Calu3 (cell line): ENCODE measurements at regions not wholly inside any gene's neighbourhood (a gene's known extent, or its start where the extent isn't known, plus 50 kb on each side); places are given as distances from the start of the nearest gene placed in this dataset.

ENCODE experiments used
- BruUV-seq: library from RNA; stranded (reverse); fragments of 400-500 nt; replicated peaks from 2 replicates; lab custom pipeline; 2021; lab: Mats Ljungman, UMichigan
- CTCF ChIA-PET: fragments of 300-600 bp; sonication (Branson Sonifier 250); formaldehyde crosslinking; loops from one replicate; lab custom pipeline; 2022; ENCODE audit warnings: antibody characterized with exemption; lab: Charles Lee
- DNase-seq: peaks from one replicate; pipeline ENCODE4 v3.0.0; 2022
- H3K27ac Mint-ChIP-seq: one replicate; pipeline ENCODE4 v1.8.0; 2022; ENCODE audit warnings: mixed read lengths; ENCODE audit not compliant: unreplicated experiment
- H3K27me3 Mint-ChIP-seq: one replicate; pipeline ENCODE4 v1.8.0; 2022; ENCODE audit warnings: mixed read lengths; ENCODE audit not compliant: unreplicated experiment
- H3K36me3 Mint-ChIP-seq: one replicate; pipeline ENCODE4 v1.8.0; 2022; ENCODE audit warnings: mild to moderate bottlenecking, moderate library complexity, mixed read lengths; ENCODE audit not compliant: insufficient read depth, unreplicated experiment
- H3K4me1 Mint-ChIP-seq: one replicate; pipeline ENCODE4 v1.8.0; 2022; ENCODE audit warnings: mild to moderate bottlenecking, low read depth, mixed read lengths; ENCODE audit not compliant: unreplicated experiment
- H3K4me3 Mint-ChIP-seq: one replicate; pipeline ENCODE4 v1.8.0; 2022; ENCODE audit warnings: mild to moderate bottlenecking, low read depth, moderate library complexity, mixed read lengths; ENCODE audit not compliant: unreplicated experiment
- H3K9me3 Mint-ChIP-seq: one replicate; pipeline ENCODE4 v1.8.0; 2022; ENCODE audit warnings: low read depth, mixed read lengths; ENCODE audit not compliant: unreplicated experiment
- CTCF ChIP-seq: fragments of 200-600 bp; IDR thresholded peaks from one replicate; pipeline ENCODE4 v1.8.0; 2022; ENCODE audit warnings: antibody characterized with exemption; ENCODE audit not compliant: unreplicated experiment
- intact Hi-C: fragments of 100-400 bp; cut with micrococcal nuclease; formaldehyde crosslinking; loops from one replicate; pipeline ENCODE4 v1.10.0; 2022; ENCODE audit not compliant: unreplicated experiment

- no peaks in the 10 kb centered on the region for H3K4me1 Mint-ChIP-seq
- H3K4me3 Mint-ChIP-seq = no peak overlapping the region
- H3K36me3 Mint-ChIP-seq = no peaks in the 10 kb centered on the region
- BruUV-seq = no TSS peak
- CTCF ChIA-PET = no interaction called here
- H3K27ac Mint-ChIP-seq = no peak overlapping the region
- peaks cover 71% of the 10 kb centered on the region for H3K27me3 Mint-ChIP-seq
- DNase-seq = no peak
- H3K9me3 Mint-ChIP-seq = no peaks in the 10 kb centered on the region
- TF ChIP-seq CTCF = no peak
- intact Hi-C loops = no loop called here
Measured at GRCh38 chr5:38724301-38725030, 121.3 kb upstream of the OSMR start.

DNA sequence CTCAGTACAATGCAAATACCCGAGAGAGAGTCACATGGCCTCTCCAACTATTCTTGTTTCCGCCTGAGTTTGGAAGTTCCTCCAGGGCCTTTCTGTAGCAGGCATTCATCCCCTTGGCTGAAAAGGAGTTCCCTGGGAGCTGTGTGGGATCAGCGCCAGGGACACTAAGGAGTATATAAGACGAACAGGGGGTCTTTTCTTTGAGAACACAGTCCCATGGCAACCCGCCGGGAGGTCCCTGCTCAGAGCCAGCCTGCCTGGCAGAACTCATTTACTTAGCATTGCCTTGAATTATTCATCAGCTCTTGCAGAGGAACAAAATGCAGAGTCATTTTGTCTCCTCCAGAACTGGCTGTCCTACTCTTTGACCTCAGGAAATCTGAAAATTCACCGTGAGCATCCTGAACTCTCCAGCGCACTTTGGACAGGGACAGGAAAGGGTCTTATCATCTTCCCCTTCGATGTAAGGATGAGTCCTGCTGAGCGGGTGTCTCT is 120.4 kb upstream of the OSMR start:
- Mint-ChIP-seq H3K36me3 (no peaks in the 10 kb centered on the region), H3K27ac (no peak overlapping the region), H3K4me3 (no peak overlapping the region), H3K9me3 (no peaks in the 10 kb centered on the region), H3K4me1 (no peaks in the 10 kb centered on the region), H3K27me3 (peaks cover 67% of the 10 kb centered on the region)
- intact Hi-C loops = no loop called here
- no TSS peak for BruUV-seq
- no peak for DNase-seq
- CTCF ChIA-PET = no interaction called here
- no peak for TF ChIP-seq CTCF

DNA sequence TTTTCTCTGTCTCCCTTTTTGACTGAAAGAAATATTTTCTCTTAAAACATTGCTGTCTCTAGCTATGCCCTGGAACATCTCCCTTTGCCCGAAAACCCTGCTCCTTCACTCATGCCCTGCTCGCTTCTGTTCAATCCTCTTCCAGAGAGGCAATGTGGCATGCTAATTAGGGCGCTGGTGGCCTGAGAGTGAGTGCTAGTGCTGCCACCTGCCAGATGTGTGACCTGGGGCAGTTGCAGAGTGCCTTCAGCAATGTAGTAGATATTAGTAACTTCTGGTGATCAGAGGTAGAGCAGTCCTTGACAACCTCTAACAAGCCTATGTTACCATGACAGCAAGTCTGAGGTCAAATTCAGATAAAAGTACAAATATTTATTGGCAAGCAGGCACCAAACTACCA is 119.5 kb upstream of the OSMR start:
- no peak for DNase-seq
- BruUV-seq = no TSS peak
- CTCF ChIA-PET = no interaction called here
- H3K4me1 Mint-ChIP-seq = no peaks in the 10 kb centered on the region
- intact Hi-C loops = no loop called here
- no peak for TF ChIP-seq CTCF
- H3K9me3 Mint-ChIP-seq = no peaks in the 10 kb centered on the region
- H3K27me3 Mint-ChIP-seq = peaks cover 67% of the 10 kb centered on the region
- no peak overlapping the region for H3K27ac Mint-ChIP-seq
- H3K36me3 Mint-ChIP-seq = no peaks in the 10 kb centered on the region
- H3K4me3 Mint-ChIP-seq = no peak overlapping the region

DNA sequence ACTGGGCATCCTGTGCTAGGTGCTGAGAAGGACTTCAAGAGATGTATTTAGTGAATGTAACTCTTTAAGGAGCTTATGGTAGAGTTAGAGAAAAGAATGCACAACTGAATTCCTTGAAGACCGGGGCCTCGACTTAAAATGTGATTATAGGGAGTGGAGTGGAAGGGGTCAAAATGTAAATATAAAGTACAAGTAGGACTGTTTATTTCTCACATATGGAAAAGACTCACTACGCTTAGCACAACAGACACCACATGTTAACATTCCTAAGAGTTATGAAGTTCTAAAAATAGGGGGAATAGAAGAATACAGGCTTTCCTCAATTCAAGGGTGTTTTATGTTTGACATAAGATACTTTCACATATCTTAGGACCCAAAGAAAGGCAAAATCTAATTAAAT is 117.8 kb upstream of the OSMR start:
- no peaks in the 10 kb centered on the region for H3K9me3 Mint-ChIP-seq
- no peak for TF ChIP-seq CTCF
- DNase-seq = no peak
- peaks cover 58% of the 10 kb centered on the region for H3K27me3 Mint-ChIP-seq
- intact Hi-C loops = no loop called here
- H3K36me3 Mint-ChIP-seq = no peaks in the 10 kb centered on the region
- H3K27ac Mint-ChIP-seq = no peak overlapping the region
- BruUV-seq = no TSS peak
- H3K4me1 Mint-ChIP-seq = no peaks in the 10 kb centered on the region
- H3K4me3 Mint-ChIP-seq = no peak overlapping the region
- CTCF ChIA-PET = no interaction called here
